ENCODE measurements at regions not wholly inside any gene's neighbourhood (a gene's known extent, or its start where the extent isn't known, plus 50 kb on each side); places are given as distances from the start of the nearest gene placed in this dataset.

GRCh38 chr9:1414711-1415131 is 364.6 kb downstream of the DMRT2 start:
- Histone ChIP-seq H3K9me3 (ENCODE audit: control insufficient read depth in 4 of 4, low read length in 3 of 4) (no peaks in the 10 kb centered on the region), H3K4me1 (ENCODE audit: control insufficient read depth in 4 of 4, insufficient read depth in 4 of 4, low read length in 3 of 4) (no peaks in the 10 kb centered on the region), H3K27me3 (ENCODE audit: control insufficient read depth in 4 of 4, insufficient read depth in 4 of 4, low read length in 3 of 4) (no peaks in the 10 kb centered on the region), H3K9ac (ENCODE audit: low read depth in 1 of 2, low read length in 2 of 2) (no peak overlapping the region), H3K27ac (ENCODE audit: low read depth in 1 of 2, low read length in 2 of 2) (no peak overlapping the region), H3K36me3 (ENCODE audit: control insufficient read depth in 4 of 4, insufficient read depth in 3 of 4, low read depth in 1 of 4, low read length in 3 of 4) (no peaks in the 10 kb centered on the region), H3K4me3 (ENCODE audit: low read depth in 1 of 3, low read length in 3 of 3) (no peak overlapping the region)
- no peak for DNase-seq (ENCODE audit: low spot score)
- no peak for TF ChIP-seq TAF1 (conservative IDR thresholded peaks at IDR 0.05)
- no peak for TF ChIP-seq JUND (IDR thresholded peaks at IDR 0.05)
- TF ChIP-seq HNF4A (conservative IDR thresholded peaks at IDR 0.05), result no peak
- no peak for TF ChIP-seq SP1 (IDR thresholded peaks at IDR 0.05)
- TF ChIP-seq FOXA2 (IDR thresholded peaks at IDR 0.05), result no peak
- TF ChIP-seq YY1 (IDR thresholded peaks at IDR 0.05), result no peak
- TF ChIP-seq ATF3 (IDR thresholded peaks at IDR 0.05), result no peak
- TF ChIP-seq REST (IDR thresholded peaks at IDR 0.05), result no peak
- no peak for TF ChIP-seq NR2F2 (IDR thresholded peaks at IDR 0.05)
- no peak for TF ChIP-seq HNF4G (IDR thresholded peaks at IDR 0.05)
- TF ChIP-seq RAD21 (IDR thresholded peaks at IDR 0.05), result no peak
- TF ChIP-seq RXRA (IDR thresholded peaks at IDR 0.05), result no peak
- TF ChIP-seq MAX (IDR thresholded peaks at IDR 0.05), result no peak
- no peak for TF ChIP-seq GABPA (IDR thresholded peaks at IDR 0.05 in 1 of 2, conservative IDR thresholded peaks at IDR 0.05 in 1 of 2)
- TF ChIP-seq EGR1 (IDR thresholded peaks at IDR 0.05; ENCODE audit: low read depth in 2 of 2), result no peak
- no peak for TF ChIP-seq CTCF (IDR thresholded peaks at IDR 0.05; ENCODE audit: low read depth, low read length, missing input control)
- TF ChIP-seq ZBTB33 (IDR thresholded peaks at IDR 0.05), result no peak
- TF ChIP-seq FOXA1 (IDR thresholded peaks at IDR 0.05), result no peak
- WGBS, result 87% methylated on average over 2 of the region's 2 CpGs

Measured in liver (tissue), 8 donors.